ENCODE measurements at regions not wholly inside any gene's neighbourhood (a gene's known extent, or its start where the extent isn't known, plus 50 kb on each side); places are given as distances from the start of the nearest gene placed in this dataset.
"Not testable (repeated sequence)": the region's sequence is repeated elsewhere in the genome, so short reads cannot be mapped to it uniquely, and the experiment has no call there.

GRCh38 chr15:35252351-35252865, 167.3 kb upstream of the NANOGP8 start:
- Histone ChIP-seq H3K4me1 (ENCODE audit: insufficient read depth, low read length) (peaks cover 2% of the 10 kb centered on the region), H3K36me3 (ENCODE audit: insufficient read depth, low read length) (no peaks in the 10 kb centered on the region), H4K20me1 (ENCODE audit: insufficient read depth, low read length) (no peaks in the 10 kb centered on the region), H3K79me2 (ENCODE audit: insufficient read depth, low read length) (no peaks in the 10 kb centered on the region), H3K4me2 (ENCODE audit: insufficient read depth, low read length) (no peak overlapping the region), H3K27ac (ENCODE audit: low read depth, low read length) (no peak overlapping the region), H3K4me3 (ENCODE audit: insufficient read depth, low read length) (no peak overlapping the region), H3K9me3 (ENCODE audit: low read depth, low read length) (no peaks in the 10 kb centered on the region), H3K27me3 (ENCODE audit: insufficient read depth, low read length) (no peaks in the 10 kb centered on the region), H2AFZ (ENCODE audit: low read length) (no peak overlapping the region)
- DNase-seq (ENCODE audit: insufficient read length, low spot score, missing footprints), result no peak
- TF ChIP-seq CTCF (IDR thresholded peaks at IDR 0.05; ENCODE audit: extremely low read depth, low read depth, low read length), result no peak

- DNase-seq (ENCODE audit: insufficient read length, low spot score, missing footprints), result no peak
- Histone ChIP-seq H2AFZ (ENCODE audit: low read length) (no peak overlapping the region), H3K9me3 (ENCODE audit: low read depth, low read length) (no peaks in the 10 kb centered on the region), H4K20me1 (ENCODE audit: insufficient read depth, low read length) (no peaks in the 10 kb centered on the region), H3K27ac (ENCODE audit: low read depth, low read length) (no peak overlapping the region), H3K4me3 (ENCODE audit: insufficient read depth, low read length) (no peak overlapping the region), H3K4me1 (ENCODE audit: insufficient read depth, low read length) (no peaks in the 10 kb centered on the region), H3K36me3 (ENCODE audit: insufficient read depth, low read length) (no peaks in the 10 kb centered on the region), H3K27me3 (ENCODE audit: insufficient read depth, low read length) (no peaks in the 10 kb centered on the region), H3K4me2 (ENCODE audit: insufficient read depth, low read length) (no peak overlapping the region), H3K79me2 (ENCODE audit: insufficient read depth, low read length) (no peaks in the 10 kb centered on the region)
- TF ChIP-seq CTCF (IDR thresholded peaks at IDR 0.05; ENCODE audit: extremely low read depth, low read depth, low read length), result no peak
These were observed 162.1 kb upstream of the NANOGP8 start for GRCh38 chr15:35247150-35247549.

- H3K4me2 ChIP-seq (ENCODE audit: insufficient read depth, low read length), result no peak overlapping the region
- H3K9me3 ChIP-seq (ENCODE audit: low read depth, low read length), result no peaks in the 10 kb centered on the region
- H3K36me3 ChIP-seq (ENCODE audit: insufficient read depth, low read length), result no peaks in the 10 kb centered on the region
- no peaks in the 10 kb centered on the region for H3K79me2 ChIP-seq (ENCODE audit: insufficient read depth, low read length)
- DNase-seq (ENCODE audit: insufficient read length, low spot score, missing footprints), result peak; percentile 48
- H3K4me1 ChIP-seq (ENCODE audit: insufficient read depth, low read length), result no peaks in the 10 kb centered on the region
- no peaks in the 10 kb centered on the region for H4K20me1 ChIP-seq (ENCODE audit: insufficient read depth, low read length)
- H3K27me3 ChIP-seq (ENCODE audit: insufficient read depth, low read length), result no peaks in the 10 kb centered on the region
- no peak for TF ChIP-seq CTCF (IDR thresholded peaks at IDR 0.05; ENCODE audit: extremely low read depth, low read depth, low read length)
- H3K27ac ChIP-seq (ENCODE audit: low read depth, low read length), result no peak overlapping the region
- no peak overlapping the region for H3K4me3 ChIP-seq (ENCODE audit: insufficient read depth, low read length)
- H2AFZ ChIP-seq (ENCODE audit: low read length), result no peak overlapping the region
These were observed 161.4 kb upstream of the NANOGP8 start for GRCh38 chr15:35246451-35246850.

GRCh38 chr15:35245681-35246080, 160.6 kb upstream of the NANOGP8 start:
- H3K4me1 ChIP-seq (ENCODE audit: insufficient read depth, low read length); H3K27me3 ChIP-seq (ENCODE audit: insufficient read depth, low read length); H2AFZ ChIP-seq (ENCODE audit: low read length); H3K4me3 ChIP-seq (ENCODE audit: insufficient read depth, low read length); H3K4me2 ChIP-seq (ENCODE audit: insufficient read depth, low read length); H3K27ac ChIP-seq (ENCODE audit: low read depth, low read length); H4K20me1 ChIP-seq (ENCODE audit: insufficient read depth, low read length); DNase-seq (ENCODE audit: insufficient read length, low spot score, missing footprints); H3K36me3 ChIP-seq (ENCODE audit: insufficient read depth, low read length); H3K79me2 ChIP-seq (ENCODE audit: insufficient read depth, low read length); H3K9me3 ChIP-seq (ENCODE audit: low read depth, low read length): not testable (repeated sequence)

Data from osteoblast (primary cell).